ENCODE measurements at regions not wholly inside any gene's neighbourhood (a gene's known extent, or its start where the extent isn't known, plus 50 kb on each side); places are given as distances from the start of the nearest gene placed in this dataset.

- no peak for TF ChIP-seq CTCF (conservative IDR thresholded peaks at IDR 0.05)
- no peak for TF ChIP-seq ZFX (IDR thresholded peaks at IDR 0.05)
Observed at GRCh38 chr4:57501720-57502119, 391.5 kb upstream of the IGFBP7 start.
